ENCODE measurements at regions not wholly inside any gene's neighbourhood (a gene's known extent, or its start where the extent isn't known, plus 50 kb on each side); places are given as distances from the start of the nearest gene placed in this dataset.

DNA sequence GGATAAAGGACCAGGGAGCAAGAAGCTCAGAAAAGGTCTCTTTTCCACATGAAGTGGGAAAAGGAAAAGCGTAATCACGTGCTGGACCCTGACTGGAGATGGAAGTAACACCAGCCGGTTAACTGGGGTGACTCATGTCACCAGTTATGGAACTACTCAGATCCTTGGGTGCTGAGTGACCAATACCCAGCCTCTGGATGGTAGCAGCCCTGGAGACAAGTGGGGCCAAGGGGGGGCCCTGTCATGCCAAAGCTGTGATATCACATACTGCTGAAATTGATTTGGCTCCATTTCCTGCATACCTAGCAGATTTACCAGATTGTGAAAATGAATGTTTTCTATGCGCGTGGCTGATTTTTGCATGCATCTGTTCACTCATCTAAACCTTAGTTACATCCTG is 158.9 kb downstream of the ZIC5 start (continued):
- TF ChIP-seq ZNF30 (CRISPR knock-in tag; IDR thresholded peaks at IDR 0.05): no peak
- no peak for TF ChIP-seq RXRB (CRISPR knock-in tag; IDR thresholded peaks at IDR 0.05; ENCODE audit: borderline replicate concordance)
- no peak for TF ChIP-seq ZNF564 (CRISPR knock-in tag; IDR thresholded peaks at IDR 0.05)
- TF ChIP-seq, protein P1, sequence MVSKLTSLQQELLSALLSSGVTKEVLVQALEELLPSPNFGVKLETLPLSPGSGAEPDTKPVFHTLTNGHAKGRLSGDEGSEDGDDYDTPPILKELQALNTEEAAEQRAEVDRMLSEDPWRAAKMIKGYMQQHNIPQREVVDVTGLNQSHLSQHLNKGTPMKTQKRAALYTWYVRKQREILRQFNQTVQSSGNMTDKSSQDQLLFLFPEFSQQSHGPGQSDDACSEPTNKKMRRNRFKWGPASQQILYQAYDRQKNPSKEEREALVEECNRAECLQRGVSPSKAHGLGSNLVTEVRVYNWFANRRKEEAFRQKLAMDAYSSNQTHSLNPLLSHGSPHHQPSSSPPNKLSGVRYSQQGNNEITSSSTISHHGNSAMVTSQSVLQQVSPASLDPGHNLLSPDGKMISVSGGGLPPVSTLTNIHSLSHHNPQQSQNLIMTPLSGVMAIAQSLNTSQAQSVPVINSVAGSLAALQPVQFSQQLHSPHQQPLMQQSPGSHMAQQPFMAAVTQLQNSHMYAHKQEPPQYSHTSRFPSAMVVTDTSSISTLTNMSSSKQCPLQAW (CRISPR knock-in tag; IDR thresholded peaks at IDR 0.05): no peak
- TF ChIP-seq, protein P2, sequence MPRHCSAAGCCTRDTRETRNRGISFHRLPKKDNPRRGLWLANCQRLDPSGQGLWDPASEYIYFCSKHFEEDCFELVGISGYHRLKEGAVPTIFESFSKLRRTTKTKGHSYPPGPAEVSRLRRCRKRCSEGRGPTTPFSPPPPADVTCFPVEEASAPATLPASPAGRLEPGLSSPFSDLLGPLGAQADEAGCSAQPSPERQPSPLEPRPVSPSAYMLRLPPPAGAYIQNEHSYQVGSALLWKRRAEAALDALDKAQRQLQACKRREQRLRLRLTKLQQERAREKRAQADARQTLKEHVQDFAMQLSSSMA (CRISPR knock-in tag; IDR thresholded peaks at IDR 0.05): no peak

DNA sequence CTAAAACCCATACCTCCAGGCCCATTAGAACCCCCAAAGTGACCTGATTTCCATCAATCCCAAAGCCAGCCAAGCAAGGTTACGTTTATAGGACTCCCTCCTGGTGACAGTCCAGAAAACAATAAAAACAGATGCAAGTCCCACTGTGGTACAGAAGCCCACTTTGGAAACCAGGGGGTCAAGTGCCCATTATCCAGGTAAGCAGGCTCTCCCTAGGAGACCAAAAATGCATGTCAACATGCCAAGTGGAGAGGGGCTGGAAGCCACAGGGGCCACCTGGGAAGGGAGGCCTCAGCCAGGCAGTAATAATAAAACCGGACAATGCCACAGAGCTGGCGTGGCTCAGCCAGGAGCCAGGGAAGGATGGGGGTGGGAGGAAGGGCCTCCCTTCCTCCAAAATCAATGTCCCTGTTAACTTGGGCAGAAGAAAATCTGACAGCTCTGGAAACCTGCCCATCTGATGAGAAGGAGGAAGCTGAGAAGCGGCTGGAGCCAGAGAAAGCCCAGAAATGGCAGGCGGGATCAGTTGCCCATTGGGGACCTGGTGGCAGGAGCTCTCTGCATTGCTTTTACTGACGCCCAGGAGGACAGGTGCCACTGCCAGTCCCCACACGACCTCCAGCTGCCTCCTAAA is 160.4 kb downstream of the ZIC5 start:
- Histone ChIP-seq H3K27me3 (ENCODE audit: control insufficient read depth in 1 of 2, insufficient read depth in 2 of 2, low read length in 2 of 2) (no peaks in the 10 kb centered on the region), H2AFZ (ENCODE audit: low read length) (no peak overlapping the region), H3K9me3 (ENCODE audit: low read length) (no peaks in the 10 kb centered on the region), H3K27ac (ENCODE audit: extremely low read length, insufficient read depth, low read length) (no peak overlapping the region), H3K36me3 (replicated peaks in 1 of 2; ENCODE audit: control insufficient read depth in 1 of 2, insufficient read depth in 2 of 2, low read length in 2 of 2) (no peaks in the 10 kb centered on the region), H3K4me3 (replicated peaks in 1 of 3; ENCODE audit: insufficient read depth in 1 of 3, low read depth in 2 of 3, low read length in 3 of 3) (no peak overlapping the region), H3K79me2 (ENCODE audit: insufficient read depth, low read length) (no peaks in the 10 kb centered on the region), H3K9ac (ENCODE audit: insufficient read depth, low read depth, low read length) (no peak overlapping the region), H3K4me2 (ENCODE audit: low read depth, low read length) (no peak overlapping the region), H3K4me1 (ENCODE audit: insufficient read depth, low read length) (peaks cover 8% of the 10 kb centered on the region; the same call in 1 of the 2 replicates), H4K20me1 (ENCODE audit: insufficient read depth, low read length) (no peaks in the 10 kb centered on the region)
- no peak for FAIRE-seq
- in situ Hi-C loops (cut with HindIII; ENCODE audit: extremely low pct_ligation_motif_present, low pct_unique_long_range_greater_than_20kb) (no loop called here), intact Hi-C loops (cut with micrococcal nuclease; ENCODE audit: unreplicated experiment) (no loop called here)
- no TSS peak for BruUV-seq (replicated peaks)
- no peak for ATAC-seq
- CTCF ChIA-PET (ENCODE audit: low intra/inter-chr PET ratio, low total read pairs): no interaction called here
- 90% methylated on average over 4 of the region's 7 CpGs for WGBS (ENCODE audit: low lambda C conversion rate)
- TF ChIP-seq ZKSCAN5 (CRISPR knock-in tag; IDR thresholded peaks at IDR 0.05) (no peak), MBD4 (IDR thresholded peaks at IDR 0.05; ENCODE audit: borderline replicate concordance, low read length) (no peak), TAF1 (CRISPR knock-in tag; IDR thresholded peaks at IDR 0.05) (no peak), ZMAT3 (CRISPR knock-in tag; conservative IDR thresholded peaks at IDR 0.05) (no peak), SP140L (CRISPR knock-in tag; IDR thresholded peaks at IDR 0.05; ENCODE audit: borderline replicate concordance) (no peak), HOXA7 (CRISPR knock-in tag; IDR thresholded peaks at IDR 0.05) (no peak), ZNF274 (CRISPR knock-in tag; IDR thresholded peaks at IDR 0.05) (no peak), CCDC6 (CRISPR knock-in tag; IDR thresholded peaks at IDR 0.05) (no peak), CEBPB (IDR thresholded peaks at IDR 0.05; ENCODE audit: borderline replicate concordance, low read depth, low read length) (no peak), GATAD2A (CRISPR knock-in tag; IDR thresholded peaks at IDR 0.05) (no peak)
- TF ChIP-seq, protein P3, sequence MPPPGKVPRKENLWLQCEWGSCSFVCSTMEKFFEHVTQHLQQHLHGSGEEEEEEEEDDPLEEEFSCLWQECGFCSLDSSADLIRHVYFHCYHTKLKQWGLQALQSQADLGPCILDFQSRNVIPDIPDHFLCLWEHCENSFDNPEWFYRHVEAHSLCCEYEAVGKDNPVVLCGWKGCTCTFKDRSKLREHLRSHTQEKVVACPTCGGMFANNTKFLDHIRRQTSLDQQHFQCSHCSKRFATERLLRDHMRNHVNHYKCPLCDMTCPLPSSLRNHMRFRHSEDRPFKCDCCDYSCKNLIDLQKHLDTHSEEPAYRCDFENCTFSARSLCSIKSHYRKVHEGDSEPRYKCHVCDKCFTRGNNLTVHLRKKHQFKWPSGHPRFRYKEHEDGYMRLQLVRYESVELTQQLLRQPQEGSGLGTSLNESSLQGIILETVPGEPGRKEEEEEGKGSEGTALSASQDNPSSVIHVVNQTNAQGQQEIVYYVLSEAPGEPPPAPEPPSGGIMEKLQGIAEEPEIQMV (CRISPR knock-in tag; IDR thresholded peaks at IDR 0.05; ENCODE audit: low read depth): no peak
- no peak for DNase-seq (ENCODE audit: low spot score)
- POLR2A ChIA-PET: no interaction called here
